ENCODE measurements at regions not wholly inside any gene's neighbourhood (a gene's known extent, or its start where the extent isn't known, plus 50 kb on each side); places are given as distances from the start of the nearest gene placed in this dataset.

GRCh38 chr16:5589812-5590373, 492.3 kb upstream of the EEF2KMT start:
- H2AK9ac ChIP-seq (replicated peaks; ENCODE audit: low read depth, low read length, poor library complexity) = no peak overlapping the region
- H3K14ac ChIP-seq (replicated peaks; ENCODE audit: low read depth, low read length) = no peak overlapping the region
- no peak overlapping the region for H4K91ac ChIP-seq (ENCODE audit: insufficient read depth, low read depth, low read length)
- WGBS, 2 experiments (ENCODE audit: extremely low coverage in 2 of 2, insufficient read length in 1 of 2) = 0% methylated on average over 1 of the region's 7 CpGs; no CpG with 5 or more reads in 1 of the 2 experiments
- TF ChIP-seq RFX5 (IDR thresholded peaks at IDR 0.05; ENCODE audit: low read depth, low read length) (no peak), CEBPB (IDR thresholded peaks at IDR 0.05; ENCODE audit: low read depth, low read length) (no peak), NFE2L2 (IDR thresholded peaks at IDR 0.05; ENCODE audit: low read depth, low read length) (no peak), FOS (IDR thresholded peaks at IDR 0.05; ENCODE audit: low read depth, low read length) (no peak), POLR2A (IDR thresholded peaks at IDR 0.05; ENCODE audit: low read depth, low read length) (no peak), MAZ (IDR thresholded peaks at IDR 0.05; ENCODE audit: borderline replicate concordance, low read depth, low read length) (no peak), CHD1 (IDR thresholded peaks at IDR 0.05; ENCODE audit: low read depth, low read length) (no peak), RCOR1 (IDR thresholded peaks at IDR 0.05; ENCODE audit: insufficient replicate concordance, low read length) (no peak), MXI1 (IDR thresholded peaks at IDR 0.05; ENCODE audit: borderline replicate concordance, low read depth, low read length) (no peak), MAFK (IDR thresholded peaks at IDR 0.05; ENCODE audit: low read depth, low read length) (no peak), RAD21 (IDR thresholded peaks at IDR 0.05; ENCODE audit: low read length) (no peak), BHLHE40 (IDR thresholded peaks at IDR 0.05; ENCODE audit: low read depth, low read length) (no peak)
- TF ChIP-seq, protein P1, sequence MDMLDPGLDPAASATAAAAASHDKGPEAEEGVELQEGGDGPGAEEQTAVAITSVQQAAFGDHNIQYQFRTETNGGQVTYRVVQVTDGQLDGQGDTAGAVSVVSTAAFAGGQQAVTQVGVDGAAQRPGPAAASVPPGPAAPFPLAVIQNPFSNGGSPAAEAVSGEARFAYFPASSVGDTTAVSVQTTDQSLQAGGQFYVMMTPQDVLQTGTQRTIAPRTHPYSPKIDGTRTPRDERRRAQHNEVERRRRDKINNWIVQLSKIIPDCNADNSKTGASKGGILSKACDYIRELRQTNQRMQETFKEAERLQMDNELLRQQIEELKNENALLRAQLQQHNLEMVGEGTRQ (IDR thresholded peaks at IDR 0.05; ENCODE audit: low read depth, low read length) = no peak
- TF ChIP-seq, protein P2, sequence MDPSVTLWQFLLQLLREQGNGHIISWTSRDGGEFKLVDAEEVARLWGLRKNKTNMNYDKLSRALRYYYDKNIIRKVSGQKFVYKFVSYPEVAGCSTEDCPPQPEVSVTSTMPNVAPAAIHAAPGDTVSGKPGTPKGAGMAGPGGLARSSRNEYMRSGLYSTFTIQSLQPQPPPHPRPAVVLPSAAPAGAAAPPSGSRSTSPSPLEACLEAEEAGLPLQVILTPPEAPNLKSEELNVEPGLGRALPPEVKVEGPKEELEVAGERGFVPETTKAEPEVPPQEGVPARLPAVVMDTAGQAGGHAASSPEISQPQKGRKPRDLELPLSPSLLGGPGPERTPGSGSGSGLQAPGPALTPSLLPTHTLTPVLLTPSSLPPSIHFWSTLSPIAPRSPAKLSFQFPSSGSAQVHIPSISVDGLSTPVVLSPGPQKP (IDR thresholded peaks at IDR 0.05; ENCODE audit: borderline replicate concordance, low read depth, low read length) = no peak
- no peak overlapping the region for H4K5ac ChIP-seq (ENCODE audit: low read depth, low read length)
- no peak overlapping the region for H3K4ac ChIP-seq (ENCODE audit: low read depth, low read length)
- H2AFZ ChIP-seq (replicated peaks; ENCODE audit: low read length, poor library complexity) = no peak overlapping the region
- in situ Hi-C loops (cut with MboI; ENCODE audit: low sequenced_read_pairs) = no loop called here
- no peak overlapping the region for H3K27ac ChIP-seq (ENCODE audit: insufficient read depth, low read length)
- H3K9ac ChIP-seq (ENCODE audit: low read depth, low read length) = no peak overlapping the region
- BruUV-seq (replicated peaks) = no TSS peak
- no peak overlapping the region for H3K4me3 ChIP-seq (ENCODE audit: insufficient read depth, low read depth, low read length)
- H3K79me1 ChIP-seq (ENCODE audit: low read depth in 1 of 2, low read length in 2 of 2) = no peaks in the 10 kb centered on the region
- intact Hi-C loops (cut with micrococcal nuclease) = no loop called here
- H2BK5ac ChIP-seq (ENCODE audit: low read depth, low read length, poor library complexity, severe bottlenecking) = no peak overlapping the region
- H4K20me1 ChIP-seq (ENCODE audit: insufficient read depth, low read length) = no peaks in the 10 kb centered on the region
- H3K4me2 ChIP-seq (ENCODE audit: low read depth, low read length) = no peak overlapping the region
- H3K9me1 ChIP-seq (ENCODE audit: insufficient read depth, low read length) = no peaks in the 10 kb centered on the region
- H2AK5ac ChIP-seq (ENCODE audit: low read depth, low read length) = no peak overlapping the region
- ATAC-seq (ENCODE audit: low read depth) (no peak), DNase-seq (no peak)
- dilution Hi-C loops (cut with HindIII; ENCODE audit: low sequenced_read_pairs, unreplicated experiment) = no loop called here
- no peak overlapping the region for H3K18ac ChIP-seq (ENCODE audit: low read depth, low read length)
- no peaks in the 10 kb centered on the region for H3K4me1 ChIP-seq (ENCODE audit: control insufficient read depth, insufficient read depth, low read length)
- H2BK15ac ChIP-seq (ENCODE audit: low read depth, low read length) = no peak overlapping the region
- H3K56ac ChIP-seq (ENCODE audit: extremely low read depth, insufficient read depth, low read length) = no peak overlapping the region
- ChIA-PET POLR2A (ENCODE audit: unreplicated experiment) (interaction anchor here (0.7 kb wide), 1 partner anchor 27 kb away, joined by 3 read pairs; no protein-coding TSS in a partner anchor), CTCF (no interaction called here)
- no peaks in the 10 kb centered on the region for H3K27me3 ChIP-seq (ENCODE audit: control insufficient read depth, insufficient read depth, low read length)
- H3K36me3 ChIP-seq (ENCODE audit: control insufficient read depth, insufficient read depth, low read length) = no peaks in the 10 kb centered on the region
- no peak overlapping the region for H2BK120ac ChIP-seq (ENCODE audit: low read depth, low read length)
- H3K9me3 ChIP-seq (ENCODE audit: control insufficient read depth, insufficient read depth, low read length) = peaks cover 36% of the 10 kb centered on the region
- no peak overlapping the region for H3K23ac ChIP-seq (ENCODE audit: low read depth, low read length)
- no peak overlapping the region for H2BK20ac ChIP-seq (ENCODE audit: low read depth, low read length)
- no peak overlapping the region for H4K8ac ChIP-seq (ENCODE audit: low read depth in 2 of 2, low read length in 2 of 2)
